H1 (cell line): ENCODE measurements at regions not wholly inside any gene's neighbourhood (a gene's known extent, or its start where the extent isn't known, plus 50 kb on each side); places are given as distances from the start of the nearest gene placed in this dataset.

ENCODE experiments used
- ATF2 ChIP-seq: IDR thresholded peaks from 2 replicates; pipeline ENCODE4 v1.6.1; 2012; ENCODE audit warnings: low read length, inconsistent platforms
- CBX5 ChIP-seq: fragments of 300-800, 300-1000 bp; sonication (generic); IDR thresholded peaks from 2 replicates; pipeline ENCODE4 v1.7.1; 2016; ENCODE audit warnings: antibody characterized with exemption, low read length, low read depth
- CTBP2 ChIP-seq: IDR thresholded peaks from 2 replicates; pipeline ENCODE4 v1.7.0; 2011; ENCODE audit warnings: borderline replicate concordance, mild to moderate bottlenecking, moderate library complexity, mixed read lengths, low read length; ENCODE audit not compliant: insufficient read depth, insufficient read length
- EZH2 ChIP-seq: fragments of 200-600 bp; sonication (generic); IDR thresholded peaks from 2 replicates; pipeline ENCODE4 v1.7.1; 2012; ENCODE audit warnings: low read depth, mild to moderate bottlenecking, moderate library complexity, low read length, inconsistent platforms; ENCODE audit not compliant: severe bottlenecking
- RFX5 ChIP-seq: IDR thresholded peaks from 2 replicates; pipeline ENCODE4 v1.6.1; 2011; ENCODE audit warnings: low read depth, low read length, improper control_type of control experiment, borderline replicate concordance
- TCF12 ChIP-seq: IDR thresholded peaks from 2 replicates; pipeline ENCODE4 v1.6.1; 2011; ENCODE audit warnings: low read depth, mild to moderate bottlenecking, low read length

- no peak for TF ChIP-seq CBX5
- no peak for TF ChIP-seq RFX5
- no peak for TF ChIP-seq CTBP2
- no peak for TF ChIP-seq EZH2
- TF ChIP-seq TCF12: no peak
- no peak for TF ChIP-seq ATF2
These were observed 243.9 kb upstream of the SIX2 start (continued) for GRCh38 chr2:45253151-45253550.
